ENCODE measurements at regions not wholly inside any gene's neighbourhood (a gene's known extent, or its start where the extent isn't known, plus 50 kb on each side); places are given as distances from the start of the nearest gene placed in this dataset.

DNA sequence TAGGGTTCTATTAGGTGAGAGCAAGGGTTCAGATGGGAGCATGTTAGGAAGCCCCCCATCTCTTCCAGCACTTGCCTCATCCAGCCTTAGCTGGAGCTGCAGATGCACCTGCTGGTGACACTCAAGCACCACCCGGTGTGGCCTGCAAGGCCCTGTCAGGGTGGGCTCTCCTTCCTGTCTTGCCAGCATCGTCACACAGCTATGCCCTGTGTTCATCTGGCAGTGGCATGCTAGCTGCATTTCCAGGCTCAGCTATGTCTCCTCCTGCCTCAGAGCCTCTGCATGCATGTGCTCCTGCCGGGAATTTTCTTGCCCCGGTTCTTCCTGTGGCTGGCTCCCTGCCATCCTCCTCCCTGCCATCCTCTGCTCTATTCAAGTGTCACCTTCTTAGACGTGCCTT, 129.7 kb upstream of the KLF6 start:
- TF ChIP-seq, protein P1, sequence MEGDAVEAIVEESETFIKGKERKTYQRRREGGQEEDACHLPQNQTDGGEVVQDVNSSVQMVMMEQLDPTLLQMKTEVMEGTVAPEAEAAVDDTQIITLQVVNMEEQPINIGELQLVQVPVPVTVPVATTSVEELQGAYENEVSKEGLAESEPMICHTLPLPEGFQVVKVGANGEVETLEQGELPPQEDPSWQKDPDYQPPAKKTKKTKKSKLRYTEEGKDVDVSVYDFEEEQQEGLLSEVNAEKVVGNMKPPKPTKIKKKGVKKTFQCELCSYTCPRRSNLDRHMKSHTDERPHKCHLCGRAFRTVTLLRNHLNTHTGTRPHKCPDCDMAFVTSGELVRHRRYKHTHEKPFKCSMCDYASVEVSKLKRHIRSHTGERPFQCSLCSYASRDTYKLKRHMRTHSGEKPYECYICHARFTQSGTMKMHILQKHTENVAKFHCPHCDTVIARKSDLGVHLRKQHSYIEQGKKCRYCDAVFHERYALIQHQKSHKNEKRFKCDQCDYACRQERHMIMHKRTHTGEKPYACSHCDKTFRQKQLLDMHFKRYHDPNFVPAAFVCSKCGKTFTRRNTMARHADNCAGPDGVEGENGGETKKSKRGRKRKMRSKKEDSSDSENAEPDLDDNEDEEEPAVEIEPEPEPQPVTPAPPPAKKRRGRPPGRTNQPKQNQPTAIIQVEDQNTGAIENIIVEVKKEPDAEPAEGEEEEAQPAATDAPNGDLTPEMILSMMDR (IDR thresholded peaks at IDR 0.05; ENCODE audit: poor library complexity, severe bottlenecking) = no peak
- ATAC-seq (ENCODE audit: low read depth) = no peak
- H3K27ac ChIP-seq (ENCODE audit: poor library complexity, severe bottlenecking) = no peak overlapping the region

DNA sequence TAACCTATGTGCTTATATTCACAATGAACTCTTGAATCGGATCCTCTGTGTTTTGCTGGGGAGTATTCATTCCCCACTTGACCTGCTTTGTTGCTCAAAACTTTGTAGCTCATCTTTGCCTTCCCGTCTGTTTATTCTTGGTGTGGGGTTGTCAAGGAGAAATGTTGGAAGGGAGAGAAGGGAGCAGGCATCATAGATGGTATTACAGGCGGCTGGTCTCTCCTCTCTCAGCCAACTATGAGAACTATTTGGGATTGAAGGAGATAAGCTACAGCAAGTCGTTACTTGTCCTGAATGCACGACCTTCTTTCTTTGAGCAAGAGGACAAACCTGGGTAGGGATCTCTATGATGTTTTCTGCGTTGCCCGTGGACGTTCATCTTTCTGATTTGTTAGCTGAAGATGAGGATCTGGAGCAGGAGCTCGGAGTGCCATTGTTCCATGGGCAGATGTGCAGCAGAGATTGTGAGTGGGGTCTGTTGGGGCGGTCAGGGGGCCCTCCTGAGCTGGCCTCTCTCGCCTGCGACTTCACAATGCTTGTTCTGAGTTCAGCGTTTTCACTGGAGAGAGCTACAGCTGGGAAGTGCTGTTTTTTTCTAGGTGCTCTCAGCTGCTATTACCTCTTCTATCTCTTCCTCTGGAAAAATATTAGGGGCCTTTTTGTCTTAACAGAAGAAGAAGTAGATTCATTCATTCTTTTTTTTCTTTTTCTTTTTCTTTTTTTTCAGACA, 126.9 kb upstream of the KLF6 start:
- ATAC-seq (ENCODE audit: low read depth) (peak; percentile 76), DNase-seq (ENCODE audit: low spot score) (no peak)
- H3K9me3 ChIP-seq (ENCODE audit: severe bottlenecking) = no peaks in the 10 kb centered on the region
- H3K36me3 ChIP-seq (ENCODE audit: low read depth) = no peaks in the 10 kb centered on the region
- H3K27ac ChIP-seq (ENCODE audit: poor library complexity, severe bottlenecking) = peak overlapping the region; percentile 22
- TF ChIP-seq, protein P1 (IDR thresholded peaks at IDR 0.05; ENCODE audit: poor library complexity, severe bottlenecking) = no peak
- no peaks in the 10 kb centered on the region for H3K27me3 ChIP-seq (ENCODE audit: insufficient read depth, poor library complexity, severe bottlenecking)
- no peak overlapping the region for H3K4me3 ChIP-seq (ENCODE audit: severe bottlenecking)
- H3K4me1 ChIP-seq (ENCODE audit: insufficient read depth, poor library complexity, severe bottlenecking) = peaks cover 9% of the 10 kb centered on the region

More for the DNA sequence above, 129.7 kb upstream of the KLF6 start:
- Histone ChIP-seq H3K27me3 (ENCODE audit: insufficient read depth, poor library complexity, severe bottlenecking) (no peaks in the 10 kb centered on the region), H3K4me1 (ENCODE audit: insufficient read depth, poor library complexity, severe bottlenecking) (peaks cover 9% of the 10 kb centered on the region), H3K9me3 (ENCODE audit: severe bottlenecking) (peaks cover 5% of the 10 kb centered on the region), H3K36me3 (ENCODE audit: low read depth) (no peaks in the 10 kb centered on the region), H3K4me3 (ENCODE audit: severe bottlenecking) (no peak overlapping the region)
- DNase-seq (ENCODE audit: low spot score) = no peak

DNA sequence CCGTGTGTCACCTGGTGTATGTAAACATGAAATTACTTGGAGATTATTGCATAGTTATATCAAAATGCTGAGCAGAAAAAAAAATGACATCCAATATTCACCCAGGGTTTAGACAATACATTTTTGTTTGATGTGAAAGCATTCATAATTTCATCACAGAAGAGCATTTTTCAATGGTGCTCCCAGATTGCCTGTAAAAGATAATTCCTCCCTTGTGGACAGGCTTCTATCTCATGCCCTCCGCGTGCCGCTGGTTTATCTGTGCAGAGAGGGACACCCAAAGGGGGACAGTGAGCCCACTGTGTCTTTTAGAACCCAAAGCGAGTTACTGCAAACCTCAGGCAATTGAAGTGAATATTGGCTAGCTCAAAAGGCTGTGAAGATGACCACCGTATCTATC, 126.2 kb upstream of the KLF6 start:
- H3K27me3 ChIP-seq (ENCODE audit: insufficient read depth, poor library complexity, severe bottlenecking) = no peaks in the 10 kb centered on the region
- H3K9me3 ChIP-seq (ENCODE audit: severe bottlenecking) = no peaks in the 10 kb centered on the region
- no peak overlapping the region for H3K4me3 ChIP-seq (ENCODE audit: severe bottlenecking)
- TF ChIP-seq, protein P1 (IDR thresholded peaks at IDR 0.05; ENCODE audit: poor library complexity, severe bottlenecking) = no peak
- no peaks in the 10 kb centered on the region for H3K36me3 ChIP-seq (ENCODE audit: low read depth)
- DNase-seq (ENCODE audit: low spot score) (no peak), ATAC-seq (ENCODE audit: low read depth) (no peak)
- peaks cover 9% of the 10 kb centered on the region for H3K4me1 ChIP-seq (ENCODE audit: insufficient read depth, poor library complexity, severe bottlenecking)
- H3K27ac ChIP-seq (ENCODE audit: poor library complexity, severe bottlenecking) = peak overlapping the region; percentile 22

DNA sequence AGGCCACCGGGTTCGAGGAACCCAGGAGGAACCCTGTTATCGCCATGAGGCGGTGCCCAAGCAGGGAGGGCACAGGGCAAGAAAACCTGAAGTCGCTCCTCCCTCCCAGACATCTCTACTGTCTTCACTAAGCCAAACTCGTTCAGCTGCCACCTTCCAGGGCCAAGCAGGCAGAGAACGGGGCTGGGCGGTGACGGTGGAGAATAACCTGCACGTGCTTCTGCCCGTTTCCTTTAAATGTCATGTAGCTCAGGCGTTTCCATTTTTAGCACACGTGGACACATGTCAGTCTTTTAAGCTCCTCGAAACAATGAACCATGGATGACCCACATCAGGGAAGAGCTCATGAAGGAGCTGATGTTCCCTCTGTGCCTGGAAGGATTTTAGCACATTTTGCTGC, 124.3 kb upstream of the KLF6 start:
- Histone ChIP-seq H3K27me3 (ENCODE audit: insufficient read depth, poor library complexity, severe bottlenecking) (no peaks in the 10 kb centered on the region), H3K27ac (ENCODE audit: poor library complexity, severe bottlenecking) (no peak overlapping the region), H3K9me3 (ENCODE audit: severe bottlenecking) (no peaks in the 10 kb centered on the region), H3K36me3 (ENCODE audit: low read depth) (no peaks in the 10 kb centered on the region), H3K4me1 (ENCODE audit: insufficient read depth, poor library complexity, severe bottlenecking) (peaks cover 9% of the 10 kb centered on the region), H3K4me3 (ENCODE audit: severe bottlenecking) (no peak overlapping the region)
- TF ChIP-seq, protein P1 (IDR thresholded peaks at IDR 0.05; ENCODE audit: poor library complexity, severe bottlenecking) = no peak
- ATAC-seq (ENCODE audit: low read depth) (no peak), DNase-seq (ENCODE audit: low spot score) (no peak)

DNA sequence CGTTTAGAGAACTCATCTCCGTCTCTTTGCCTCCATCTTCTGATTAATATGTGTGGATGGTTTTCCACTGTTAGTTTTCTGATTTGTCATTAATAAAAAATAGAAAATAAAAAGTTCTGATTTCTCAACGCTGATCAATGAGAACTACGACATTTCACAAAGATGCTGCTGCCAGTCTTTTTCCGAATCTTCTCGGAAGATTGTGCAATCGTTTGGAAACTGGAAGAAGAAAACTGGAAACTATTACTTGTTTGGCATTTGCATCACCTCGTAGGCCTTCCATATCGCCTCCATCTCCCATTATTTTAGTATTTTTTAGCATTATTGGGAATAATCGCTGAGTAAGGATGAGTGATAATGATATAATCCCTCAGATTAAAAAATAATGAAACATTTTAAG, 123.2 kb upstream of the KLF6 start:
- Histone ChIP-seq H3K4me1 (ENCODE audit: insufficient read depth, poor library complexity, severe bottlenecking) (peaks cover 9% of the 10 kb centered on the region), H3K27me3 (ENCODE audit: insufficient read depth, poor library complexity, severe bottlenecking) (no peaks in the 10 kb centered on the region), H3K27ac (ENCODE audit: poor library complexity, severe bottlenecking) (no peak overlapping the region), H3K9me3 (ENCODE audit: severe bottlenecking) (no peaks in the 10 kb centered on the region), H3K4me3 (ENCODE audit: severe bottlenecking) (no peak overlapping the region), H3K36me3 (ENCODE audit: low read depth) (no peaks in the 10 kb centered on the region)
- TF ChIP-seq, protein P1 (IDR thresholded peaks at IDR 0.05; ENCODE audit: poor library complexity, severe bottlenecking) = no peak
- ATAC-seq (ENCODE audit: low read depth) (no peak), DNase-seq (ENCODE audit: low spot score) (no peak)

Data from RWPE2 (cell line).